Glutamatergic neuron (in vitro differentiated cells): ENCODE measurements at regions not wholly inside any gene's neighbourhood (a gene's known extent, or its start where the extent isn't known, plus 50 kb on each side); places are given as distances from the start of the nearest gene placed in this dataset.

Experiments
- DNase-seq: peaks from one replicate; pipeline ENCODE4 v3.0.0; 2022
- H3K27ac Mint-ChIP-seq: one replicate; pipeline ENCODE4 v1.8.0; 2020; ENCODE audit warnings: mild to moderate bottlenecking, mixed read lengths, inconsistent platforms; ENCODE audit not compliant: unreplicated experiment
- H3K27me3 Mint-ChIP-seq: one replicate; pipeline ENCODE4 v1.8.0; 2020; ENCODE audit warnings: mild to moderate bottlenecking, moderate library complexity, mixed read lengths, inconsistent platforms; ENCODE audit not compliant: unreplicated experiment
- H3K36me3 Mint-ChIP-seq: one replicate; pipeline ENCODE4 v1.8.0; 2020; ENCODE audit warnings: mild to moderate bottlenecking, mixed read lengths, inconsistent platforms; ENCODE audit not compliant: unreplicated experiment
- H3K4me1 Mint-ChIP-seq: one replicate; pipeline ENCODE4 v1.8.0; 2020; ENCODE audit warnings: mild to moderate bottlenecking, low read depth, mixed read lengths, inconsistent platforms; ENCODE audit not compliant: unreplicated experiment
- H3K4me3 Mint-ChIP-seq: one replicate; pipeline ENCODE4 v1.8.0; 2020; ENCODE audit warnings: mild to moderate bottlenecking, mixed read lengths, inconsistent platforms; ENCODE audit not compliant: unreplicated experiment
- H3K9me3 Mint-ChIP-seq: one replicate; pipeline ENCODE4 v1.8.0; 2020; ENCODE audit warnings: mild to moderate bottlenecking, moderate library complexity, mixed read lengths, inconsistent platforms; ENCODE audit not compliant: unreplicated experiment
- CTCF ChIP-seq: fragments of 200-600 bp; sonication (generic); IDR thresholded peaks from one replicate; pipeline ENCODE4 v1.5.0; 2021; ENCODE audit not compliant: partially characterized antibody, unreplicated experiment

GRCh38 chr2:23271230-23271629, 113.7 kb upstream of the KLHL29 start:
- no peaks in the 10 kb centered on the region for H3K27me3 Mint-ChIP-seq
- H3K4me1 Mint-ChIP-seq = no peaks in the 10 kb centered on the region
- H3K27ac Mint-ChIP-seq = no peak overlapping the region
- no peak for DNase-seq
- H3K4me3 Mint-ChIP-seq = no peak overlapping the region
- TF ChIP-seq CTCF = no peak
- H3K9me3 Mint-ChIP-seq = no peaks in the 10 kb centered on the region
- no peaks in the 10 kb centered on the region for H3K36me3 Mint-ChIP-seq

GRCh38 chr2:23273786-23274185, 111.2 kb upstream of the KLHL29 start:
- H3K4me1 Mint-ChIP-seq = no peaks in the 10 kb centered on the region
- peaks cover 5% of the 10 kb centered on the region for H3K27me3 Mint-ChIP-seq
- H3K9me3 Mint-ChIP-seq = peaks cover 2% of the 10 kb centered on the region
- no peak for TF ChIP-seq CTCF
- H3K27ac Mint-ChIP-seq = no peak overlapping the region
- no peak for DNase-seq
- no peak overlapping the region for H3K4me3 Mint-ChIP-seq
- H3K36me3 Mint-ChIP-seq = no peaks in the 10 kb centered on the region

GRCh38 chr2:23280401-23280800, 104.6 kb upstream of the KLHL29 start:
- Mint-ChIP-seq H3K4me3 (no peak overlapping the region), H3K9me3 (peaks cover 2% of the 10 kb centered on the region), H3K36me3 (no peaks in the 10 kb centered on the region), H3K27ac (no peak overlapping the region), H3K4me1 (no peaks in the 10 kb centered on the region), H3K27me3 (peaks cover 5% of the 10 kb centered on the region)
- no peak for TF ChIP-seq CTCF
- DNase-seq = no peak

- no peak for TF ChIP-seq CTCF
- no peaks in the 10 kb centered on the region for H3K4me1 Mint-ChIP-seq
- no peaks in the 10 kb centered on the region for H3K27me3 Mint-ChIP-seq
- H3K36me3 Mint-ChIP-seq = no peaks in the 10 kb centered on the region
- H3K9me3 Mint-ChIP-seq = no peaks in the 10 kb centered on the region
- no peak overlapping the region for H3K4me3 Mint-ChIP-seq
- no peak overlapping the region for H3K27ac Mint-ChIP-seq
- DNase-seq = no peak
Observed at GRCh38 chr2:23283653-23284052, 101.3 kb upstream of the KLHL29 start.

GRCh38 chr2:23285091-23285800, 99.7 kb upstream of the KLHL29 start:
- Mint-ChIP-seq H3K4me3 (no peak overlapping the region), H3K4me1 (no peaks in the 10 kb centered on the region), H3K27me3 (no peaks in the 10 kb centered on the region), H3K27ac (no peak overlapping the region), H3K36me3 (no peaks in the 10 kb centered on the region), H3K9me3 (no peaks in the 10 kb centered on the region)
- no peak for DNase-seq
- TF ChIP-seq CTCF = no peak
